OCI-LY3 (cell line): ENCODE measurements at regions not wholly inside any gene's neighbourhood (a gene's known extent, or its start where the extent isn't known, plus 50 kb on each side); places are given as distances from the start of the nearest gene placed in this dataset.

Source experiments
- H2AFZ ChIP-seq: fragments of 200-600, 300-600 bp; shearing (Covaris generic); 2 replicates; pipeline ENCODE4 v1.6.0; 2014; ENCODE audit warnings: antibody characterized with exemption, low read depth, low read length
- H3K27ac ChIP-seq: fragments of 200-600, 300-600 bp; sonication (generic); 2 replicates; pipeline ENCODE4 v1.5.1; 2014; ENCODE audit warnings: mild to moderate bottlenecking, low read length, moderate library complexity, mixed read lengths
- H3K27me3 ChIP-seq: fragments of 200-600, 300-600 bp; sonication (generic); 2 replicates; pipeline ENCODE4 v1.6.1; 2014; ENCODE audit warnings: low read depth, low read length, mixed read lengths
- H3K36me3 ChIP-seq: fragments of 200-600, 300-600 bp; sonication (generic); replicated peaks from 2 replicates; pipeline ENCODE3; 2014; ENCODE audit warnings: low read depth, low read length, mixed read lengths
- H3K4me1 ChIP-seq: fragments of 300-600, 200-600 bp; sonication (generic); 2 replicates; pipeline ENCODE4 v1.6.1; 2014; ENCODE audit warnings: low read length, mixed read lengths
- H3K4me2 ChIP-seq: fragments of 200-600, 300-600 bp; sonication (generic); 2 replicates; pipeline ENCODE4 v1.6.1; 2014; ENCODE audit warnings: low read length, mixed read lengths
- H3K4me3 ChIP-seq: fragments of 300-600, 200-600 bp; sonication (generic); 2 replicates; pipeline ENCODE4 v1.5.1; 2014; ENCODE audit warnings: antibody characterized with exemption, mild to moderate bottlenecking, low read length, moderate library complexity
- H3K79me2 ChIP-seq: fragments of 300-600, 200-600 bp; shearing (Covaris generic); 2 replicates; pipeline ENCODE4 v1.6.1; 2014; ENCODE audit warnings: mild to moderate bottlenecking, low read length, mixed read lengths
- H3K9ac ChIP-seq: fragments of 300-600, 200-600 bp; shearing (Covaris generic); 2 replicates; pipeline ENCODE4 v1.6.0; 2014; ENCODE audit warnings: mild to moderate bottlenecking, low read length, moderate library complexity
- H3K9me3 ChIP-seq: fragments of 200-600, 300-600 bp; shearing (Covaris generic); 2 replicates; pipeline ENCODE4 v1.6.1; 2014; ENCODE audit warnings: low read length, mixed read lengths; ENCODE audit not compliant: insufficient read depth
- H4K20me1 ChIP-seq: fragments of 200-600, 300-600 bp; sonication (generic); 2 replicates; pipeline ENCODE4 v1.6.1; 2016; ENCODE audit warnings: low read length, mixed read lengths; ENCODE audit not compliant: insufficient read depth
- CTCF ChIP-seq: fragments of 200-600, 300-600 bp; sonication (generic); IDR thresholded peaks from 2 replicates; pipeline ENCODE4 v1.5.1; 2014; ENCODE audit warnings: antibody characterized with exemption, low read length, low read depth
- EZH2phosphoT487 ChIP-seq: fragments of 200-600 bp; shearing (Covaris generic); IDR thresholded peaks from 2 replicates; pipeline ENCODE4 v1.6.1; 2018; ENCODE audit warnings: antibody characterized with exemption, mixed run types, low read depth

GRCh38 chrX:3230496-3230895 is 116.0 kb downstream of the MXRA5 start:
- Histone ChIP-seq H3K4me1 (no peaks in the 10 kb centered on the region), H3K9ac (no peak overlapping the region), H3K36me3 (no peaks in the 10 kb centered on the region), H2AFZ (no peak overlapping the region), H3K9me3 (no peaks in the 10 kb centered on the region), H3K27me3 (no peaks in the 10 kb centered on the region), H3K79me2 (no peaks in the 10 kb centered on the region), H4K20me1 (no peaks in the 10 kb centered on the region), H3K4me3 (no peak overlapping the region), H3K27ac (no peak overlapping the region), H3K4me2 (no peak overlapping the region)
- no peak for TF ChIP-seq EZH2phosphoT487
- no peak for TF ChIP-seq CTCF

GRCh38 chrX:3227526-3227925 is 118.9 kb downstream of the MXRA5 start:
- no peak overlapping the region for H3K27ac ChIP-seq
- no peaks in the 10 kb centered on the region for H3K36me3 ChIP-seq
- no peaks in the 10 kb centered on the region for H4K20me1 ChIP-seq
- no peaks in the 10 kb centered on the region for H3K4me1 ChIP-seq
- H3K9me3 ChIP-seq = no peaks in the 10 kb centered on the region
- H3K9ac ChIP-seq = no peak overlapping the region
- no peak overlapping the region for H2AFZ ChIP-seq
- no peak overlapping the region for H3K4me2 ChIP-seq
- no peak overlapping the region for H3K4me3 ChIP-seq
- H3K27me3 ChIP-seq = no peaks in the 10 kb centered on the region
- no peak for TF ChIP-seq CTCF
- no peak for TF ChIP-seq EZH2phosphoT487
- H3K79me2 ChIP-seq = no peaks in the 10 kb centered on the region

GRCh38 chrX:3226087-3226486 is 120.4 kb downstream of the MXRA5 start:
- Histone ChIP-seq H3K27me3 (no peaks in the 10 kb centered on the region), H3K9ac (no peak overlapping the region), H3K4me1 (no peaks in the 10 kb centered on the region), H3K27ac (no peak overlapping the region), H3K4me2 (no peak overlapping the region), H2AFZ (no peak overlapping the region), H3K9me3 (no peaks in the 10 kb centered on the region), H4K20me1 (no peaks in the 10 kb centered on the region), H3K4me3 (no peak overlapping the region), H3K79me2 (no peaks in the 10 kb centered on the region), H3K36me3 (no peaks in the 10 kb centered on the region)
- no peak for TF ChIP-seq EZH2phosphoT487
- TF ChIP-seq CTCF = no peak

- Histone ChIP-seq H3K4me2 (no peak overlapping the region), H2AFZ (no peak overlapping the region), H3K9ac (no peak overlapping the region), H3K27me3 (no peaks in the 10 kb centered on the region), H3K79me2 (no peaks in the 10 kb centered on the region), H3K36me3 (no peaks in the 10 kb centered on the region), H3K9me3 (no peaks in the 10 kb centered on the region), H3K4me1 (no peaks in the 10 kb centered on the region), H4K20me1 (no peaks in the 10 kb centered on the region), H3K4me3 (no peak overlapping the region), H3K27ac (no peak overlapping the region)
- TF ChIP-seq CTCF (no peak), EZH2phosphoT487 (no peak)
Measured at GRCh38 chrX:3221643-3222042, 124.8 kb downstream of the MXRA5 start.
